Mesothelial cell of epicardium (in vitro differentiated cells): ENCODE measurements at regions not wholly inside any gene's neighbourhood (a gene's known extent, or its start where the extent isn't known, plus 50 kb on each side); places are given as distances from the start of the nearest gene placed in this dataset.

Experiments used
- DNase-seq, 2 experiments: peaks; one replicate each; pipeline ENCODE4 v3.0.0; 2021; ENCODE audit warnings: low spot score in 2 of 2; ENCODE audit not compliant: unreplicated experiment in 2 of 2
- H3K27ac Mint-ChIP-seq: 2 replicates; pipeline ENCODE4 v1.8.0; 2021; ENCODE audit warnings: mixed read lengths
- H3K27me3 Mint-ChIP-seq: 2 replicates; pipeline ENCODE4 v1.8.0; 2021; ENCODE audit warnings: low read depth, mixed read lengths
- H3K36me3 Mint-ChIP-seq: 2 replicates; pipeline ENCODE4 v1.8.0; 2021; ENCODE audit warnings: mixed read lengths
- H3K4me1 Mint-ChIP-seq: 2 replicates; pipeline ENCODE4 v1.8.0; 2021; ENCODE audit warnings: mixed read lengths
- H3K4me3 Mint-ChIP-seq: 2 replicates; pipeline ENCODE4 v1.8.0; 2021; ENCODE audit warnings: mild to moderate bottlenecking, moderate library complexity, mixed read lengths
- H3K9me3 Mint-ChIP-seq: 2 replicates; pipeline ENCODE4 v1.8.0; 2021; ENCODE audit warnings: mixed read lengths
- CTCF ChIP-seq: fragments of 200-600 bp; sonication (generic); IDR thresholded peaks from one replicate; pipeline ENCODE4 v1.5.0; 2021; ENCODE audit warnings: antibody characterized with exemption; ENCODE audit not compliant: unreplicated experiment

GRCh38 chr1:194474701-194475100 lies 1288.3 kb upstream of the B3GALT2 start:
- H3K27ac Mint-ChIP-seq: no peak overlapping the region
- H3K27me3 Mint-ChIP-seq: no peaks in the 10 kb centered on the region
- TF ChIP-seq CTCF: no peak
- H3K4me3 Mint-ChIP-seq: no peak overlapping the region
- H3K9me3 Mint-ChIP-seq: no peaks in the 10 kb centered on the region
- DNase-seq: no peak
- H3K36me3 Mint-ChIP-seq: no peaks in the 10 kb centered on the region
- peaks cover 46% of the 10 kb centered on the region for H3K4me1 Mint-ChIP-seq

- no peak for TF ChIP-seq CTCF
- H3K9me3 Mint-ChIP-seq: no peaks in the 10 kb centered on the region
- H3K4me3 Mint-ChIP-seq: no peak overlapping the region
- no peak for DNase-seq
- no peak overlapping the region for H3K27ac Mint-ChIP-seq
- H3K27me3 Mint-ChIP-seq: no peaks in the 10 kb centered on the region
- peaks cover 46% of the 10 kb centered on the region for H3K4me1 Mint-ChIP-seq
- H3K36me3 Mint-ChIP-seq: no peaks in the 10 kb centered on the region
These were observed 1287.4 kb upstream of the B3GALT2 start for GRCh38 chr1:194473766-194474165.

- TF ChIP-seq CTCF: no peak
- no peaks in the 10 kb centered on the region for H3K9me3 Mint-ChIP-seq
These were observed 1282.9 kb upstream of the B3GALT2 start for GRCh38 chr1:194469282-194469681.

GRCh38 chr1:194466706-194467105 lies 1280.3 kb upstream of the B3GALT2 start:
- no peaks in the 10 kb centered on the region for H3K36me3 Mint-ChIP-seq
- H3K27ac Mint-ChIP-seq: no peak overlapping the region
- no peak overlapping the region for H3K4me3 Mint-ChIP-seq
- DNase-seq: no peak
- no peak for TF ChIP-seq CTCF
- H3K27me3 Mint-ChIP-seq: no peaks in the 10 kb centered on the region
- no peaks in the 10 kb centered on the region for H3K9me3 Mint-ChIP-seq
- H3K4me1 Mint-ChIP-seq: peaks cover 13% of the 10 kb centered on the region

More at GRCh38 chr1:194469282-194469681, 1282.9 kb upstream of the B3GALT2 start:
- DNase-seq: no peak
- Mint-ChIP-seq H3K4me3 (no peak overlapping the region), H3K27me3 (no peaks in the 10 kb centered on the region), H3K27ac (no peak overlapping the region), H3K36me3 (no peaks in the 10 kb centered on the region), H3K4me1 (peaks cover 17% of the 10 kb centered on the region)

- Mint-ChIP-seq H3K27me3 (peaks cover 4% of the 10 kb centered on the region), H3K4me1 (peaks cover 7% of the 10 kb centered on the region), H3K9me3 (peaks cover 8% of the 10 kb centered on the region), H3K4me3 (no peak overlapping the region), H3K27ac (no peak overlapping the region), H3K36me3 (no peaks in the 10 kb centered on the region)
- DNase-seq: no peak
- TF ChIP-seq CTCF: no peak
These were observed 1261.2 kb upstream of the B3GALT2 start for GRCh38 chr1:194447636-194448035.

- Mint-ChIP-seq H3K9me3 (peaks cover 14% of the 10 kb centered on the region), H3K27ac (no peak overlapping the region), H3K4me3 (no peak overlapping the region), H3K4me1 (peaks cover 7% of the 10 kb centered on the region), H3K27me3 (peaks cover 4% of the 10 kb centered on the region), H3K36me3 (no peaks in the 10 kb centered on the region)
- no peak for DNase-seq
- TF ChIP-seq CTCF: no peak
These were observed 1258.8 kb upstream of the B3GALT2 start for GRCh38 chr1:194445244-194445643.
